IPS DF 6.9 (cell line): ENCODE measurements at regions not wholly inside any gene's neighbourhood (a gene's known extent, or its start where the extent isn't known, plus 50 kb on each side); places are given as distances from the start of the nearest gene placed in this dataset.
"Not testable (repeated sequence)": the region's sequence is repeated elsewhere in the genome, so short reads cannot be mapped to it uniquely, and the experiment has no call there.

ENCODE experiments used
- DNase-seq: peaks from one replicate; pipeline ENCODE4 v3.0.0-alpha.2; 2013; ENCODE audit warnings: low read depth, low spot score
- H3K27ac ChIP-seq: one replicate; pipeline ENCODE4 v1.5.1; 2013; ENCODE audit warnings: low read length, control low read depth
- H3K27me3 ChIP-seq: 2 replicates; pipeline ENCODE4 v1.6.1; 2013; ENCODE audit warnings: mild to moderate bottlenecking, low read length; ENCODE audit not compliant: control insufficient read depth, insufficient read depth
- H3K36me3 ChIP-seq: 2 replicates; pipeline ENCODE4 v1.6.1; 2013; ENCODE audit warnings: low read length; ENCODE audit not compliant: control insufficient read depth, insufficient read depth
- H3K4me1 ChIP-seq: 2 replicates; pipeline ENCODE4 v1.6.1; 2013; ENCODE audit warnings: low read length; ENCODE audit not compliant: control insufficient read depth, insufficient read depth
- H3K4me3 ChIP-seq: 2 replicates; pipeline ENCODE4 v1.5.1; 2013; ENCODE audit warnings: mild to moderate bottlenecking, low read length
- H3K9me3 ChIP-seq: 2 replicates; pipeline ENCODE4 v1.6.1; 2013; ENCODE audit warnings: low read length, inconsistent platforms; ENCODE audit not compliant: control insufficient read depth, insufficient read depth
- WGBS: extraction: QIAGEN DNeasy Blood & Tissue Kit; methylation state at CpG from one replicate; pipeline ENCODE4 v1.1.7; 2013; ENCODE audit warnings: mixed read lengths, missing lambda C conversion rate; ENCODE audit not compliant: insufficient read length, insufficient coverage; 5-methylcytosine and 5-hydroxymethylcytosine counted together

DNA sequence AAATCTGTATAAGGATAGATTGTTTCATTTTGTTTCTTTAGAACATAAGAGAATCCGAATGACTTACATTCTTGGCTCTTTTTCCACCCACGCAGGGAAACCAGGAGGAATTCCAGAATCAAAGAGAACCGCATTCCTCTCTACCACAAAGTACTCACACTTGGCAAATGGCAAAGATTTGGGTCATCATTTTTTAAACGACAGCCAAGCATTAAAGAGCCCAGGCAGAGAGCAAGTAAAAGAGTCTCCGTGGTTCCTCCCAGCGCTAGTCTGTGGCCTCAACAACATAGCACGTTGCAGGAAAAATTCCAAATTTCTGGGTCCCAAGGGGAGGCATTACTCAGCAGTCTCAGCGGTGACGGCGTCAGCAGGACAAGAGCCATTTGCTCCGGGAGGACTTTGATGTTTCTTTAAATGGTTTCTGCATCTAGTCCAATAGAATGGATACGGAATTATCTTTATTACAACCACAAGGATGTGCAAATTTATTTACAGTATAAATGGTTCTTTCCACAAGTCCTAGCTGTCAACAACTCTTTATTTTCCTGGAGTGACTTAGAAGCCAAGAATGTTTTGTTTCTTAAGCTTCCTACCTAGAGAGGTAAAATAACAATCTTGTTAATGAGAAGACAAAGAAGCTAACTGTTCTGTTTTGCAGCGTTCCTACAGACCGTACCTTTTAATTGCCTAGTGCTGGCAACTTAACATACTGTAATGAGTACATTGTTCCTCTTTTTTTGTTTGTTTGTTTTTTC, 232.5 kb downstream of the SKIDA1 start:
- H3K27me3 ChIP-seq = no peaks in the 10 kb centered on the region
- no CpG with 5 or more reads among the region's 14 CpGs for WGBS
- H3K4me3 ChIP-seq = peak overlapping the region; percentile 26; the same call in 1 of the 2 replicates
- H3K9me3 ChIP-seq = no peaks in the 10 kb centered on the region
- no peaks in the 10 kb centered on the region for H3K36me3 ChIP-seq
- peak overlapping the region; percentile 2 for H3K27ac ChIP-seq
- no peak for DNase-seq
- H3K4me1 ChIP-seq = no peaks in the 10 kb centered on the region; the same call in 1 of the 2 replicates

DNA sequence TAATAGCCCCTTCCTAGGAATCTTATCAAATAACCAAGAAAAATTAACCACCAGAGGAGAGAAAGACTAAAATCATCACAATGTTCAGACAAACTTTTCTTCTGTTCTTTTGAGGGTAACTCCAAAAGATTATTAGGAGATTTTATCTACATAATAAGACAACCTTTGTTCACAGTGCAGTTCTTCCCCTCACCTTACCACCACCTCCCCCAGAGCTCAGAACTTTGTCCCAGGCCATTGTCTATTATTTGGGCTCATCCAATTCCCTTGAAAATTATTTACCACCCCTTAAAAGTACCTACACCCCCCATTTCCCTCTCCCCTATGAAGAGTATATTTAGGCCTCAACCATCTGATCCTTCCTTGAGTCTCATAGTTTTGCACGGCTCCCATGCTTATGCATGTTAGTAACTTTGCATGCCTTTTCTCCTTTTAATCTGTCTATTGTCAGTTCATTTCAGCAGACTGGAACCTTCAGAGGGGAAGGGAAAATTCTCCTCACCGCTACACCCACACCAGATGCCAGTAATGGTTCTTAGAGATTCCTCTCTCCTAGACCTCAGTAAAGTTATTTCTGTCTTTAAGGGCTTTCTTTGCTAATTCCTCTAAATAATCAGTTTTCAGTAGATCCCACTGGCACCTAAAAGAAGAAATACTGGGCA, 234.9 kb downstream of the SKIDA1 start:
- Histone ChIP-seq H3K36me3 (no peaks in the 10 kb centered on the region), H3K27ac (no peak overlapping the region), H3K4me1 (peaks cover 2% of the 10 kb centered on the region; the same call in 1 of the 2 replicates), H3K27me3 (no peaks in the 10 kb centered on the region), H3K9me3 (no peaks in the 10 kb centered on the region), H3K4me3 (no peak overlapping the region)
- WGBS = no CpG with 5 or more reads among the region's 2 CpGs
- DNase-seq = no peak

DNA sequence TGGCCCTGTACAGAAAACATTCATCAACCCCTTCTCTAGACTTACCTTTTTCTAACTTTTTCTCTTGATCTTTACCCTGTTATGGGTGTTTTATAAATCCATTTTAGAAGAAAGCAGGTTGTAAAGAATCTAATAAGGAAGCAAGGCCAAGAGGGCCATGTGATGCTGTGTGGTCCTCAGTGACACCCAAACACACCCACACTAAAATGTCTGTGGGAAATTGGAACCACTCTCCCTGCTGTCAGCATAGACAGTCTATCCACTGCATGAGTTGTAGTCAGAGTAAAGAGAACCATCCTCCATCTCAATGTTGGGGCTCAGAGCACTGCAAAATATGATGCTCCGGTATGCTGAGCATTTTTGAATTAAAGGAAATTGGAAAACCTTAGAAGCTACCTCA, 235.5 kb downstream of the SKIDA1 start:
- no peak for DNase-seq
- peaks cover 4% of the 10 kb centered on the region; the same call in 1 of the 2 replicates for H3K4me1 ChIP-seq
- no peaks in the 10 kb centered on the region for H3K36me3 ChIP-seq
- H3K27me3 ChIP-seq = no peaks in the 10 kb centered on the region
- H3K4me3 ChIP-seq = no peak overlapping the region
- H3K9me3 ChIP-seq = no peaks in the 10 kb centered on the region
- no CpG with 5 or more reads among the region's 1 CpG for WGBS
- no peak overlapping the region for H3K27ac ChIP-seq

DNA sequence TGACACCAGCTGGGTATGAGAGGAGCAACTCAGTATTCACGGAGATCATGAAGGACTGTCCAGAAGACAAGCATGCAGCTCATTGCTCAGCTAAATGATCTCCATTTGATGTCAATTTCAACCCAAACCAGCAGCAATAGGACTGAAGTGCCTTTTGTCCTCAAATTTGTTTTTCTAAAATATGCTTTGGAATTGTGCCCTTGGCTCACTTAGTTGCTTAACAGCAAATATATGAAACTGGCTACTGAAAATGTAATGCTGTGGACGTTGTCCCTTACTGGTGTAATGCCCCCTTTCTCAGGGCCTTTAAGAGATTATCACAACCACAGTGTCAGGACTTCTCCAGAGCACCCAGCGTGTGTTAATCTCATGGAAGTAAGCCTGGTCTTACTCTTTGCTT, 236.2 kb downstream of the SKIDA1 start:
- DNase-seq = no peak
- Histone ChIP-seq H3K4me1 (peaks cover 4% of the 10 kb centered on the region; the same call in 1 of the 2 replicates), H3K27me3 (no peaks in the 10 kb centered on the region), H3K36me3 (no peaks in the 10 kb centered on the region), H3K4me3 (no peak overlapping the region), H3K27ac (no peak overlapping the region), H3K9me3 (no peaks in the 10 kb centered on the region)
- no CpG with 5 or more reads among the region's 3 CpGs for WGBS

DNA sequence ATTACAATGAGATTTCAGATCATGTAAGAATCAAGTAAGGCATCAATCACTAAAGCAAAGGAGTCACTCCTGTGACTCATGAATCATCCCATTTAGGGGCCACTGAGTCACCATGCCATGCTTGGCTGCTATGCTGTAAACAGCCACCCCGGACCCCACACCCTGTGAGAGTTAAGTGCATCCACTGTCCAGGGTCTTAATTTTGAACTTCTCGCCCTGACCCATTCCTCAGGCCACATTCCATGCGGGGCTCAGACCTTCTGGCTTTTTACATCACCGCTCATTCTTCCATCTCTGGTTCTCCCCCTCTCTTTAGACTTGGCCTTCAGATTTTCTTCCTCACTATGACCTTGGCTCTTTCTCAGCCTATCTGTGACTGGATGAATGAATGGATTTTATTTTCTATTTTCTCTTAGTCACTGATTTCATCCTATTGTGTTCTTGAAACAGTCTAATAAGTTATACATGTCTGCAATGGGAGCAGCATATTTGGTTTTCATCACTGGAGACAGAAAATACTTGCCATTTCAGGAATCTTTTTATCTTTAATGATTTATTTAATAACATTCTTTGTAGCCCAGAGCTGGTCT, 239.6 kb downstream of the SKIDA1 start:
- Histone ChIP-seq H3K4me3 (no peak overlapping the region), H3K27ac (peak overlapping the region; percentile 44), H3K9me3 (no peaks in the 10 kb centered on the region), H3K27me3 (no peaks in the 10 kb centered on the region), H3K4me1 (peaks cover 10% of the 10 kb centered on the region; the same call in 1 of the 2 replicates), H3K36me3 (no peaks in the 10 kb centered on the region)
- no peak for DNase-seq
- no CpG with 5 or more reads among the region's 4 CpGs for WGBS

DNA sequence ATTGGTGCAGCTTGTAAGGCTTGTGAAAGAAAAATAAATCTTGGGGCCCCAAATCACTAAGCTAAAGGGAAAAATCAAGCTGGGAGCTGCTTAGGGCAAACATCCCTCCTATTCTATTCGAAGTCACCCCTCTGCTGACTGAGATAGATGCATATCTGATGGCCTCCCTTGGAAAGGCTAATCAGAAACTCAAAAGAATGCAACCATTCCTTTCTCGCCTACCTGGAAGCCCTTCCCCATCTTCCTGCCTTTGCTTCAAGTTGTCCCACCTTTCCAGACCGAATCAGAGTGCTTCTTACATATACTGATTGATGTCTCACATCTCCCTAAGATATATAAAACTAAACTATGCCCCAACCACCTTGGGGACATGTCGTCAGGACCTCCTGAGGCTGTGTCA, 240.3 kb downstream of the SKIDA1 start:
- Histone ChIP-seq H3K9me3 (no peaks in the 10 kb centered on the region), H3K36me3 (no peaks in the 10 kb centered on the region), H3K27ac (peak overlapping the region; percentile 44), H3K4me3 (no peak overlapping the region), H3K27me3 (no peaks in the 10 kb centered on the region), H3K4me1 (peaks cover 10% of the 10 kb centered on the region; the same call in 1 of the 2 replicates)
- WGBS = no CpG with 5 or more reads among the region's 4 CpGs
- no peak for DNase-seq

DNA sequence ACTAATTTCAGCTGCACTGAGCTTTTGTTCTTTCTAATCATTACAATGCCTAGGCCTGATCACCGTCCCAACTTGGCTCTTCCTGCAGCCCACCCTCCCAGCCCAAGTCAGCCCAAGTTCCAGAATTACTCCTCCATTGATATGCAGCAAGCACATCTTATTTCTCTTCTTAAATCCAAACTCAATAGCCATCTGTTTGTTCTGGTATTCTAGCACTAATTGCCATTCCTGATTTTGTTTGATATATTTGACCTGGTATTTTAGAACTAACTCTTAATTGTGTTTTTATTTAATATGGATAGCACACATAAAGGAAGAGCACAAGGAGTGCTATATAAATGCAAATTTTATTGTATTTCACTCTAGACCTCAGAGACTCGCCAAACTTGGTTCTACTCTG, 241.2 kb downstream of the SKIDA1 start:
- no CpG with 5 or more reads among the region's 2 CpGs for WGBS
- Histone ChIP-seq H3K27me3 (no peaks in the 10 kb centered on the region), H3K9me3 (no peaks in the 10 kb centered on the region), H3K27ac (no peak overlapping the region), H3K4me1 (peaks cover 10% of the 10 kb centered on the region; the same call in 1 of the 2 replicates), H3K36me3 (no peaks in the 10 kb centered on the region), H3K4me3 (no peak overlapping the region)
- no peak for DNase-seq

DNA sequence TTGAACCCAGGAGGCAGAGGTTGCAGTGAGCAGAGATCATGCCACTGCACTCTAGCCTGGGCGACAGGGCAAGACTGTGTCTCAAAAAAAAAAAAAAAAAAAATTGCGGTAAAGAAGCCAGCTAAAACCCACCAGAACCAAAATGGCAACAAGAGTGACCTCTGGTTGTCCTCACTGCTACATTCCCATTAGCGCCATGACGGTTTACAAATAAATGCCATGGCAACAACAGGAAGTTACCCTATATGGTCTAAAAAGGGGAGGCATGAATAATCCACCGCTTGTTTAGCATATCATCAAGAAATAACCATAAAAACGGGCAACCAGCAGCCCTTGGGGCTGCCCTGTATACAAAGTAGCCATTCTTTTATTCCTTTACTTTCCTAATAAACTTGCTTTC, 242.4 kb downstream of the SKIDA1 start:
- H3K4me1 ChIP-seq, DNase-seq, H3K27me3 ChIP-seq, H3K27ac ChIP-seq, H3K36me3 ChIP-seq, H3K4me3 ChIP-seq, H3K9me3 ChIP-seq: not testable (repeated sequence)
- WGBS = no CpG with 5 or more reads among the region's 6 CpGs

DNA sequence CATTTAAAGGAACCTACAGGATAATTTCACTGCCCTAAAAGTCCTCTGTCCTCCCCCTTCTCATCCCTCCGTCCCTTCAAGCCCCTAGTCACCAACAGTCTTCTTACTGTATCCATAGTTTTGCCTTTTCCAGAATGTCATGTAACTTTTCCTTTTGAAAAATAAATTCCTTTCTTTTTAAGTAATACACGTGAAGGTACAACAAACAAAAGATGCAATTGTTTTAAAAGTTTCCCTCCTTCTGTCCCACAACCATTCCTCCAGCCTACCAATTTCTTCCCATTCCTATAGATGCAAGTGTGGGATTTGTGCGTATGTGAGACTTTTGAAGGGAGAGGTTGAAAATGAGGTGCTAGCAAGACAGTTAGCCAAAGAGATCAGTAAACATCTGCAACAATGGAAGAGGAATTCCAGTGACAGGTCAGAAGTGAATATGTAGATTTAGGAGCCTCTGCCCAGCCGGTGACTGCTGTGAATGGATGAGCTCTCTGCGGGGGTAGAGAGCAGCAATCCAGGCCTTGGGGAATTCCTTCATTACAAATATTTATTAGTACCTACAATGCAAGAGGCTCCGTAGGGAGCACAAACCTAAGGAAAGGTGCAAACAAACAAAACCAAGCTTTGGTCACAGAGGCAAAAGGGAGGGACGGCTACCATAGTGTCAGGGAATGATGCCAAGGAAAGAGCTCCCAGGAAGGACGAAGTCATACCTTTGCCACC, 243.6 kb downstream of the SKIDA1 start:
- Histone ChIP-seq H3K4me1 (peaks cover 10% of the 10 kb centered on the region; the same call in 1 of the 2 replicates), H3K4me3 (no peak overlapping the region), H3K27ac (peak overlapping the region; percentile 98), H3K36me3 (no peaks in the 10 kb centered on the region), H3K9me3 (no peaks in the 10 kb centered on the region), H3K27me3 (no peaks in the 10 kb centered on the region)
- peak; percentile 87 for DNase-seq
- WGBS = no CpG with 5 or more reads among the region's 8 CpGs

DNA sequence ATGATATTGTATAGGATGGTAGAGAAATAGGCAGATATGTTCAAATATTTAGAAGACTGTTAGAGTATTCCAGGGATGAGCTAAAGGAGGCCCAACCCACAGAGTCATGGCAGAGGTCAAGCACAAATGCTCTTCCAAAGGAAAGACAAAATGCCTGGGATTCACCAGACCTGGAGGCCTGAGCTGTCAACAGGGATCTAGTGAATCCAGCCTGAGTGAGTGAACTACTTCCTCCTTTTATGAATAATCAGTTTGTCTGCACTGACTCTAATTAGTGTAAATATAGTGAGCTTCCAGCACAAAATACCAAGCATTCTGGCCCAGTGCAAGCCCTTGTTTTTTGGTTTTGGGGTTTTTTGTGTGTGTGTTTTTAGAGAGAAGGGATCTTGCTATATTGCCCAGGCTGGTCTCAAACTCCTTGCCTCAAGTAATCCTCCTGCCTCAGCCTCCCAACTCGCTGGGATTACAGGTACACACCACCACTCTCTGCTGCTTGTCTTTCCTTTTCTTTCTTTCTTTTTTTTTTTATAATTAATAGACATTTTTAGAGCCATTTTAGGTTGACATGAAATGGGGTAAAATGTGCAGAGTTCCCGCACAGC, 244.4 kb downstream of the SKIDA1 start:
- WGBS = no CpG with 5 or more reads among the region's 2 CpGs
- Histone ChIP-seq H3K4me1 (peaks cover 10% of the 10 kb centered on the region; the same call in 1 of the 2 replicates), H3K36me3 (no peaks in the 10 kb centered on the region), H3K9me3 (no peaks in the 10 kb centered on the region), H3K27me3 (no peaks in the 10 kb centered on the region), H3K4me3 (no peak overlapping the region), H3K27ac (peak overlapping the region; percentile 98)
- DNase-seq = no peak
